Sigmoid colon (tissue), 6 donors: ENCODE measurements at regions not wholly inside any gene's neighbourhood (a gene's known extent, or its start where the extent isn't known, plus 50 kb on each side); places are given as distances from the start of the nearest gene placed in this dataset.
A peak's percentile ranks its signal among the peaks of the same experiment; 100 is the strongest.

Experiments
- DNase-seq: peaks from one replicate; pipeline ENCODE4 v3.0.0-alpha.2; 2019
- H3K27ac ChIP-seq, 4 donors: fragments of 200-600 bp; sonication (generic); one replicate each; pipeline ENCODE4 v1.5.1; 2016 to 2019; ENCODE audit warnings: mild to moderate bottlenecking in 1 of 4
- H3K27me3 ChIP-seq, 3 donors: fragments of 200-600 bp; sonication (generic); one replicate each; pipeline ENCODE4 v1.5.1; 2019; ENCODE audit warnings: mild to moderate bottlenecking in 1 of 3
- H3K36me3 ChIP-seq, 4 donors: fragments of 200-600 bp; sonication (generic); one replicate each; pipeline ENCODE4 v1.5.1; 2016 to 2019
- H3K4me1 ChIP-seq, 4 donors: fragments of 200-600 bp; sonication (generic); one replicate each; pipeline ENCODE4 v1.5.1; 2017 to 2019
- H3K4me3 ChIP-seq, 4 donors: fragments of 200-600 bp; sonication (generic); one replicate each; pipeline ENCODE4 v1.5.1; 2017 to 2019; ENCODE audit warnings: mild to moderate bottlenecking in 2 of 4, moderate library complexity in 1 of 4
- H3K9me3 ChIP-seq, 4 donors: fragments of 200-600 bp in 3 of 4; sonication (generic) in 3 of 4; one replicate each; pipeline versions ENCODE4 v1.5.1 to v1.6.1; 2013 to 2019
- CTCF ChIP-seq, 4 experiments: fragments of 450-650 bp in 3 of 4; fragments of 200-600 bp in 1 of 4; IDR thresholded peaks; one replicate each; pipeline ENCODE4 v1.5.1; 2016 to 2019; ENCODE audit warnings: antibody characterized with exemption in 4 of 4, mild to moderate bottlenecking in 3 of 4, moderate library complexity in 2 of 4
- EP300 ChIP-seq, 4 donors: sonication (generic); formaldehyde crosslinking; IDR thresholded peaks; one replicate each; pipeline ENCODE4 v1.6.1; 2017; ENCODE audit warnings: antibody characterized with exemption in 4 of 4
- POLR2A ChIP-seq, 2 donors: fragments of 450-650 bp; IDR thresholded peaks; one replicate each; pipeline ENCODE4 v1.6.1; 2016; ENCODE audit warnings: antibody characterized with exemption in 2 of 2, mild to moderate bottlenecking in 2 of 2, moderate library complexity in 2 of 2
- POLR2AphosphoS5 ChIP-seq, 4 donors: sonication (generic); formaldehyde crosslinking; IDR thresholded peaks; one replicate each; pipeline ENCODE4 v1.6.1; 2017; ENCODE audit warnings: antibody characterized with exemption in 4 of 4
- WGBS, 2 donors: extraction: QIAGEN DNeasy Blood & Tissue Kit; methylation state at CpG; one replicate each; pipeline ENCODE4 v1.1.7; 2013; 5-methylcytosine and 5-hydroxymethylcytosine counted together
- intact Hi-C: fragments of 100-400 bp; cut with DNase I; formaldehyde crosslinking; loops from one replicate; pipeline ENCODE4 v1.15.1; 2023
- donor health status: healthy with polysubstance abuse.
- donor health status: healthy.

DNA sequence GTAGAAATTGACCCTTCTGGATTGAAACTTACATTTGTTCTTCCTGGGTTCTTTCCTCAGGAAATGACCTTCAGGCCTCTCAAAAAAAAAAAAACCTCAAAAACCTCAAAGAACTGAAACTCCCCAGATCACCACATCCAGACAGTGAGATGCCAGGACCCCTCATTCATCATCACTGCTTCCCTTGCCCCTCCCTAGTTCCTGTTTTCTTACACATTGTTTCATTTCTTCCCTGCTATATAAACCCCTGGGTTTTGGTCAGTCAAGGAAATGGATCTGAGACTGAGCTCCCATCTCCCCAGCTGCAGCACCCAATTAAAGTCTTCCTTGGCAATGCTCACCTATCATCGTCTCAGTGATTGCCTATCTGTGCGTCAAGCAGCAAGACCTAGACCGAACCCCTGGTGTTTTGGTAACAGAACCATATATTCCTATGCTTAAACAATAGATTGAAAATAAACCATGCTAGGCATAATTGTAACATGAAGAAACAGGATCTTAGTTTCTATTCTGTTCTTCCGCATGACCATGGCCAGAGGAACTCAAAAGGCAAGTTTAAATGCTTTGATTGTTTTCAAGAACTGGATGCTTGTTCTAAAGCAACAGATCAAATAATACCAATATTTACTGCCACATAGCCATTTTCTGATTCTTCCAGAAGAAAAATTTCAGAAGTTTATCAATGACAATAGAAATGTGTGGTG, 108.0 kb upstream of the MAX start:
- no peaks in the 10 kb centered on the region for H3K9me3 ChIP-seq
- TF ChIP-seq POLR2AphosphoS5 (IDR thresholded peaks at IDR 0.05) (no peak), EP300 (IDR thresholded peaks at IDR 0.05) (no peak)
- H3K4me3 ChIP-seq: no peak overlapping the region
- no peak overlapping the region for H3K27ac ChIP-seq
- no peaks in the 10 kb centered on the region for H3K36me3 ChIP-seq
- peaks cover 0 to 11% (median 5%) of the 10 kb centered on the region in 4 donors for H3K4me1 ChIP-seq
- no peaks in the 10 kb centered on the region for H3K27me3 ChIP-seq
- intact Hi-C loops: no loop called here
- DNase-seq: no peak
- WGBS, 2 donors: 62 to 65% methylated on average over 4 of the region's 4 CpGs

DNA sequence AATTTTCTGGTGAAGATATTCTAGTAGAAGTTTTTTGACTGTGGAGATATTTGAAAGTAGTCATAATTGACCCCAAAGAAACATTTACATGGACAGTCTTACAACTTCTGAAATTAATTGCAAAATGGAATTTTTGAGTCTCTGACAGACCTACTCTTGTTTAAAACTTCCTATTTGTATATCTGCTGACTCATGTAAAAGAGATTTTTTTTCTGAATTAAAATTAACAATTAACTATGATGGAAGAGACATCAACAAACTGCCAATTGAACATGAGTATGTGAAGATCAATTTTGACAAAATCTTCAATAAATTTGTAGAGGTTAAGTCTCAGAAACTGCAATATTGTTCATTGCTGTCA, 108.5 kb upstream of the MAX start:
- H3K9me3 ChIP-seq: no peaks in the 10 kb centered on the region
- H3K36me3 ChIP-seq: no peaks in the 10 kb centered on the region
- H3K4me1 ChIP-seq: peaks cover 0 to 11% (median 5%) of the 10 kb centered on the region in 4 donors
- H3K27ac ChIP-seq: no peak overlapping the region
- no peak for DNase-seq
- H3K4me3 ChIP-seq: no peak overlapping the region
- intact Hi-C loops: no loop called here
- TF ChIP-seq POLR2AphosphoS5 (IDR thresholded peaks at IDR 0.05): no peak
- no peak for TF ChIP-seq CTCF (IDR thresholded peaks at IDR 0.05)
- TF ChIP-seq EP300 (IDR thresholded peaks at IDR 0.05): no peak
- TF ChIP-seq POLR2A (IDR thresholded peaks at IDR 0.05): no peak
- no peaks in the 10 kb centered on the region for H3K27me3 ChIP-seq

GRCh38 chr14:65211341-65211987, 109.1 kb upstream of the MAX start:
- peaks cover 0 to 11% (median 5%) of the 10 kb centered on the region in 4 donors for H3K4me1 ChIP-seq
- TF ChIP-seq POLR2AphosphoS5 (IDR thresholded peaks at IDR 0.05) (no peak), EP300 (IDR thresholded peaks at IDR 0.05) (no peak), CTCF (IDR thresholded peaks at IDR 0.05) (no peak)
- DNase-seq: no peak
- H3K4me3 ChIP-seq: no peak overlapping the region
- intact Hi-C loops: no loop called here
- no peaks in the 10 kb centered on the region for H3K36me3 ChIP-seq
- no peaks in the 10 kb centered on the region for H3K27me3 ChIP-seq
- H3K9me3 ChIP-seq: no peaks in the 10 kb centered on the region
- no peak overlapping the region for H3K27ac ChIP-seq
- WGBS, 2 donors: 73 to 81% methylated on average over 3 of the region's 3 CpGs

- H3K27me3 ChIP-seq: no peaks in the 10 kb centered on the region
- no peak for DNase-seq
- no peak overlapping the region for H3K27ac ChIP-seq
- no peak for TF ChIP-seq EP300 (IDR thresholded peaks at IDR 0.05)
- TF ChIP-seq CTCF (IDR thresholded peaks at IDR 0.05): no peak
- TF ChIP-seq POLR2A (IDR thresholded peaks at IDR 0.05): no peak
- H3K9me3 ChIP-seq: no peaks in the 10 kb centered on the region
- no peak overlapping the region for H3K4me3 ChIP-seq
- no peaks in the 10 kb centered on the region for H3K36me3 ChIP-seq
- intact Hi-C loops: no loop called here
- peaks cover 0 to 11% (median 5%) of the 10 kb centered on the region in 4 donors for H3K4me1 ChIP-seq
These were observed 111.0 kb upstream of the MAX start for GRCh38 chr14:65213316-65213715.

GRCh38 chr14:65214741-65215140, 112.4 kb upstream of the MAX start:
- no peak for DNase-seq

More at GRCh38 chr14:65214741-65215140, 112.4 kb upstream of the MAX start:
- Histone ChIP-seq H3K9me3 (no peaks in the 10 kb centered on the region), H3K27ac (no peak overlapping the region), H3K4me1 (peaks cover 0 to 11% (median 5%) of the 10 kb centered on the region in 4 donors), H3K36me3 (no peaks in the 10 kb centered on the region), H3K4me3 (no peak overlapping the region), H3K27me3 (no peaks in the 10 kb centered on the region)
- intact Hi-C loops: no loop called here
- TF ChIP-seq CTCF (IDR thresholded peaks at IDR 0.05) (no peak), POLR2AphosphoS5 (IDR thresholded peaks at IDR 0.05) (peak in 2 of 4 donors; percentile 38 to 40), EP300 (IDR thresholded peaks at IDR 0.05) (no peak), POLR2A (IDR thresholded peaks at IDR 0.05) (no peak)
- WGBS, 2 donors: 64 to 83% methylated on average over 2 of the region's 2 CpGs
